Bronchial epithelial cell (primary cell): ENCODE measurements at regions not wholly inside any gene's neighbourhood (a gene's known extent, or its start where the extent isn't known, plus 50 kb on each side); places are given as distances from the start of the nearest gene placed in this dataset.

Experiments
- DNase-seq: peaks from one replicate; pipeline ENCODE4 v3.0.0-alpha.2; 2010; ENCODE audit warnings: low read depth
- FAIRE-seq: peaks from 2 replicates; lab custom pipeline; 2011; peaks lifted over from hg19 to GRCh38; lab: Jason Lieb, UNC
- H3K27me3 ChIP-seq: 2 replicates; pipeline ENCODE4 v1.5.1; 2011; ENCODE audit warnings: low read length; ENCODE audit not compliant: control insufficient read depth, insufficient read depth
- H3K36me3 ChIP-seq: 2 replicates; pipeline ENCODE4 v1.5.1; 2011; ENCODE audit warnings: low read length; ENCODE audit not compliant: control insufficient read depth, insufficient read depth
- H3K4me3 ChIP-seq: 2 replicates; pipeline ENCODE4 v1.5.1; 2011; ENCODE audit warnings: mild to moderate bottlenecking, low read depth, low read length, control low read depth
- TF ChIP-seq, protein P1 (sequence below): IDR thresholded peaks from 2 replicates; pipeline ENCODE4 v1.5.1; 2011; ENCODE audit warnings: mild to moderate bottlenecking, moderate library complexity, low read length, control low read depth, inconsistent platforms; ENCODE audit not compliant: insufficient read depth, severe bottlenecking

DNA sequence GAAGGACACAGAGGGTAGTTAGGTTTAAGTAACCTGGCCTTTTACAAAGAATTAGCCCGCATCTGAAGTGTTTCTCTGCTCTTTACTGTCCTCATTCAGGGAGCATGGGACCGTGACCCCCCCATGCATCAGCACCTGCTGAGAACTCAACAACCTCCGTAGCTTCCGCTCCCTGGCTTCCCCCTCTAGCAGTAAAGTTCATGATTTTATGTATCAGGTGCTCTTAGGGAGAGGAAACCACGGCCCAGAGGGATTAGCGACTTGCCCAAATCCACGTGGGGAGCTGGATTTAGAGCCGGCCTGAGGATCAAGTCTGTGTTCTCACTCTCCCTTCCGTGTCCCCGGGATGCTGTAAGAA lies 284.6 kb upstream of the GATB start:
- Histone ChIP-seq H3K27me3 (no peaks in the 10 kb centered on the region), H3K36me3 (no peaks in the 10 kb centered on the region), H3K4me3 (no peak overlapping the region)
- no peak for FAIRE-seq
- no peak for DNase-seq
- TF ChIP-seq, protein P1, sequence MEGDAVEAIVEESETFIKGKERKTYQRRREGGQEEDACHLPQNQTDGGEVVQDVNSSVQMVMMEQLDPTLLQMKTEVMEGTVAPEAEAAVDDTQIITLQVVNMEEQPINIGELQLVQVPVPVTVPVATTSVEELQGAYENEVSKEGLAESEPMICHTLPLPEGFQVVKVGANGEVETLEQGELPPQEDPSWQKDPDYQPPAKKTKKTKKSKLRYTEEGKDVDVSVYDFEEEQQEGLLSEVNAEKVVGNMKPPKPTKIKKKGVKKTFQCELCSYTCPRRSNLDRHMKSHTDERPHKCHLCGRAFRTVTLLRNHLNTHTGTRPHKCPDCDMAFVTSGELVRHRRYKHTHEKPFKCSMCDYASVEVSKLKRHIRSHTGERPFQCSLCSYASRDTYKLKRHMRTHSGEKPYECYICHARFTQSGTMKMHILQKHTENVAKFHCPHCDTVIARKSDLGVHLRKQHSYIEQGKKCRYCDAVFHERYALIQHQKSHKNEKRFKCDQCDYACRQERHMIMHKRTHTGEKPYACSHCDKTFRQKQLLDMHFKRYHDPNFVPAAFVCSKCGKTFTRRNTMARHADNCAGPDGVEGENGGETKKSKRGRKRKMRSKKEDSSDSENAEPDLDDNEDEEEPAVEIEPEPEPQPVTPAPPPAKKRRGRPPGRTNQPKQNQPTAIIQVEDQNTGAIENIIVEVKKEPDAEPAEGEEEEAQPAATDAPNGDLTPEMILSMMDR: no peak

DNA sequence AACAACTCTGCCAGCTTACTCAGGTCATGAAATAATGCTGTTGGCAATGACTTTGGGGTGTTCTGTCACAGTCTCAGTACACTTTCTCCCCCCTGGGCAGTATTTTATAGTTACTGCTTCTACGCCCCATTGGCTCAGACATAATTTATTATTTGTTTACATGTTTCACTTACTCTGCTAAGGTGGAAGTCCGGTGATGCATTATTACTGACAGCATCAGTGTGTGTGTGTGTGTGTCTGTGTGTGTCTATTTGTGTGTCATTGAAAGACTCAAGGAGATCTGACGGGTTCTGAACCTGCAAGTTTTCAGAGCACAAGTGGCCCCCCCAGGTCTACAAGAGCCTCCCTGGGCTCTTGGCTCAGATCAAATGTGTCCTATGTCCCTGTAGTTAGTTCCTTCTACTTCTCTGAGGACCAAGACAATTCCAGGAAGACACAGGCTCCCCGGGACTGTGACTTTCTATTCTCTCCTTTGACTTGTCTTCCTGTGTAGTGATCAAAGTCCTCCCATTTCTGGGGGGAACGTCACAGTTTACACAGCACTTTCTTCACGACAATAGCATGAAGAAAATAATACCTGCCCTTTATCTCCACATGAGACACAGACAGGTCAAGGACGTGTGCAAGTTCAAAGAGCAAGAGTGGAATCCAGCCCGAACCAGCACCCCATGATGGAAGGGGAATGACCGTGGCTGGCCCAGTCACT lies 283.7 kb upstream of the GATB start:
- FAIRE-seq (peak; percentile 66), DNase-seq (no peak)
- Histone ChIP-seq H3K27me3 (no peaks in the 10 kb centered on the region), H3K36me3 (no peaks in the 10 kb centered on the region), H3K4me3 (no peak overlapping the region)
- TF ChIP-seq, protein P1: no peak

DNA sequence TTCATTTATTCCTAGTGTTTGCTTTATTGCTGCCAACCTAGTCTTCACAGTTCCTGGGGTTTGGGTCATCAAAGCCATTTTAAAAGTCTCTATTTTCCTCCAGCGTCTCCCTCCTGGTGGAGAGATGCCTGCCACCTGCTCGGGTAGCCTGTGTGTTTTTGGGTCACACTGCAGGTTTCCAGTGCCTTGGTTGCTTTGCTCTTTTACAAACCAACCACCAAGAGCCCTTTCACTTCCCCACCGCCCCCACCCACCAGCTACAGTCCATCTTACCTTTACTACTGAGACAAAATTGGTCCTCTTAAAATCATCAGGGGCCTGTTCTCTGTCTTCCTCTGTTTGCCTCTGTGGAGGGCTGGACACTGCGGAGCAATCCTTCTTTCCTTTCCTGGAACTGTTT lies 280.5 kb upstream of the GATB start:
- Histone ChIP-seq H3K36me3 (no peaks in the 10 kb centered on the region), H3K27me3 (no peaks in the 10 kb centered on the region), H3K4me3 (no peak overlapping the region)
- TF ChIP-seq, protein P1: no peak
- DNase-seq (no peak), FAIRE-seq (no peak)

DNA sequence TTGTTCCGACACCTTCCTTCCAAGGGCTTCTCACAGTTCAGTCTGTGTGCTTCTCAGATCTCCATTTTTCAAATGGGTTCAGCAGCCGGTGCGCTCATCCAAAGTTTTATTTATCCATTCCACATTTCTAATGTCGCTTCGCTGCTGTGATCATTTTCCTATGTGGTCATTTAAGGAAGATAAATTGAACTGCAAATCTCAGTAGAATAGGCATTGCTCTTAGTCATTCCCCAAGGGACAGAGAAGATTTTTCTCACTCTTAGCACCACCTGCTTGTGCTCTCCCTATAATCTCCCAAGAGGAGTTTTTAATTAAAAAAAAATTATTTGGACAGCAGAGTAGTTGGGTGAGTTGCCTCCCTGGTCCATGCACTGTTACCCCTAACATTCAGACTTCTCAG lies 278.9 kb upstream of the GATB start:
- TF ChIP-seq, protein P1: no peak
- FAIRE-seq: no peak
- no peaks in the 10 kb centered on the region for H3K36me3 ChIP-seq
- no peak for DNase-seq
- no peak overlapping the region for H3K4me3 ChIP-seq
- H3K27me3 ChIP-seq: no peaks in the 10 kb centered on the region

DNA sequence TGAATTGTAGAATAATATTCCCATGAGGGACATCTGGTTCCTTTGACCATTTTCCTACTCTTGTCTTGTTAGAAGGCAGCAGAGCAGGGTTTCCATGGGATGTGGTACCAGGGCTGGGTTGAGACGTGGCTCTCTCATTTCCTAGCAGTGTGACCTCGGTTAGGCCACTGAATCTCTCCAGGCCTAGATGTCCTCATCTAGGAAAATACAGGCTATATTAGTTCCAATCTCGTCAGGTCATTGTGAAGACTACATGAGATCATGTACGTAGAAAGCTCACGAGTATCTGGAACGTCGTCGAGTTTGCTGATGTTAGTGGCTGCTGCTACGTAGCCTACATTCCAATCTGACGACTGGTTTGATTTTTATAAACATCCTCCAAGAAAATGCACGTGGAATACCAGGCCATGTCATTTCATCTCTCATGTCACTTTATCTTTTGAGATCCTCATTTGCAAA lies 278.2 kb upstream of the GATB start:
- TF ChIP-seq, protein P1: no peak
- no peaks in the 10 kb centered on the region for H3K27me3 ChIP-seq
- FAIRE-seq (peak; percentile 64), DNase-seq (no peak)
- H3K4me3 ChIP-seq: no peak overlapping the region
- no peaks in the 10 kb centered on the region for H3K36me3 ChIP-seq

DNA sequence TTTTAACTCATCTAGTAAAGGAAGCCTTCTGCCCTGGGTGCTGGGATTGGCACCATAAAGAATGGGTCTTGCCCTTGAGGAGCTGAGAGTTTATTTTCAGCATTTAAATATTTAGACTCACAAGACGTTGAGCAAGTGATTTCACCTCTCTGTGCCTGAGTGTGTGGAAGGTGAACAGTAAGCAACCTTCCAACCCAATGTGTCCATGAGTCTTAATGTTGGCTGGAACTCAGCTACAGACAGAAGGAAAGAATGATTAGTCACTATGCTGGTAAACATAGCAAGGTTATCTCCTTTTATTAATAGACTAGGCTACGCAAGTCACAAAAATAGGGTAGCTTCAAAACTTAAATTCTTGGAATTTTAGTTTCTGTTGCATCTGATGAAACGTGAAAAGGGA lies 277.4 kb upstream of the GATB start:
- TF ChIP-seq, protein P1: no peak
- Histone ChIP-seq H3K36me3 (no peaks in the 10 kb centered on the region), H3K27me3 (no peaks in the 10 kb centered on the region), H3K4me3 (no peak overlapping the region)
- FAIRE-seq: peak; percentile 7
- peak; percentile 53 for DNase-seq
